GM21390 (cell line): ENCODE measurements at regions not wholly inside any gene's neighbourhood (a gene's known extent, or its start where the extent isn't known, plus 50 kb on each side); places are given as distances from the start of the nearest gene placed in this dataset.

Experiments used
- ATAC-seq: cut with Tn5 transposase; IDR thresholded peaks from one replicate; pipeline ENCODE4 v1.9.1; 2021; ENCODE audit not compliant: unreplicated experiment

- ATAC-seq, result no peak
Observed at GRCh38 chr6:168837254-168838036, 396.5 kb downstream of the SMOC2 start.

DNA sequence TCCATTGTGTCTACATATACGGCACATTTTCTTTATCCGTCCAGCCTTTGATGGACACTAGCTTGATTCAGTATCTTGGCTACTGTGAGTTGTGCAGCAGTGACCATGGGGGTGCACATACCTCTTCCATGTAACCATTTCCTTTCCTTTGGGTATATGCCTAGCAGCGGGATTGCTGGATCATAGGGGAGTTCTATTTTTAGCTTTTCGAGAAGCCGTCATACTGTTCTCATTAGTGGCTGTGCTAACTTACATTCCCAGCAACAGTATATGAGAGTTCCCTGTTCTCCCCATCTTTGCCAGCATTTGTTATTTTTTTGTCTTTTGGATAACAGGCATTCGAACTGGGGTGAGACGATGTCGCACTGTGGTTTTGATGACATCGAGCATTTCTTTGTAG lies 395.0 kb downstream of the SMOC2 start:
- ATAC-seq, result no peak

GRCh38 chr6:168834801-168835200 lies 393.8 kb downstream of the SMOC2 start:
- ATAC-seq, result no peak

DNA sequence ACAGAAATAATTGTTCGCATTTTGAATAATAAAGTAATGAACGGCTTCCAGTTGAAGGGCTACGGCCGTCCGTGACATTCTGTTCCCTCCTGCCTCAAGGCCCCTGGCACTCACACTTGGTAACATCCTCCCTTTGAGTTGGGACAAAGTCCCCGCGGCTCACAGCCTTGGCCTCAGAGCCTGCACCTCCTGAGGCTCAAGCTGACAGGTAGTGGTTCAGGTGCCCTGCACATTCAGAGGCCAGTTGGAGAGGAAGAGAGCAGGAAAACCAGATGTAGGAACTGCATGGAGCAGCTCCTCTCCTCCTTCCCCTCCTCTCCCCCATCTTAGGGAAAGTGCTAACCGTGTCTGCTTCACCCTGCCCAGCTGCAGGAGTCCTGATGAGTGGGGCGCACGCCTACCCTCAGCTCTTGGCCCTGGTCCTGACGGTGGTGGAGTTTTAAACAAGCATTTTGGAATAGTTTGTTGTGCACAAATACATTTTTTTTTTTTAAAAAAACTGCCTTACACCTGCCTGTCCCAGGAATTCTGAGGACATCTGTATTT lies 393.1 kb downstream of the SMOC2 start:
- no peak for ATAC-seq

- no peak for ATAC-seq
Observed at GRCh38 chr6:168828800-168829199, 387.8 kb downstream of the SMOC2 start.

GRCh38 chr6:168828035-168828434 lies 387.1 kb downstream of the SMOC2 start:
- ATAC-seq, result no peak

DNA sequence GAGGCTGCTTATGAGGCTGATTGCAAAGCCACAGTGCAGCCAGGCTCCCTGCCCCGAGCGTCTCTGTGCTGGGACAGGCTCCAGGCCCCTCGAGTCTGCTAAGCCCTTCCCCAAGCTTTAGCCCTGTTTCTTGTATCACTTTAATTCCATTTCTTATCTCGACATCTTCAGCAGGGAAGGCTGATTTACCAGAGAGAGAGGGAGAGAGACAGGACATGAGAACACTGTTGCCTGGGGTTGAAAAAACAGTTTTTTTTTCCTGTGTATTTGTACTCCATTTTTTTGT lies 386.5 kb downstream of the SMOC2 start:
- ATAC-seq, result no peak

DNA sequence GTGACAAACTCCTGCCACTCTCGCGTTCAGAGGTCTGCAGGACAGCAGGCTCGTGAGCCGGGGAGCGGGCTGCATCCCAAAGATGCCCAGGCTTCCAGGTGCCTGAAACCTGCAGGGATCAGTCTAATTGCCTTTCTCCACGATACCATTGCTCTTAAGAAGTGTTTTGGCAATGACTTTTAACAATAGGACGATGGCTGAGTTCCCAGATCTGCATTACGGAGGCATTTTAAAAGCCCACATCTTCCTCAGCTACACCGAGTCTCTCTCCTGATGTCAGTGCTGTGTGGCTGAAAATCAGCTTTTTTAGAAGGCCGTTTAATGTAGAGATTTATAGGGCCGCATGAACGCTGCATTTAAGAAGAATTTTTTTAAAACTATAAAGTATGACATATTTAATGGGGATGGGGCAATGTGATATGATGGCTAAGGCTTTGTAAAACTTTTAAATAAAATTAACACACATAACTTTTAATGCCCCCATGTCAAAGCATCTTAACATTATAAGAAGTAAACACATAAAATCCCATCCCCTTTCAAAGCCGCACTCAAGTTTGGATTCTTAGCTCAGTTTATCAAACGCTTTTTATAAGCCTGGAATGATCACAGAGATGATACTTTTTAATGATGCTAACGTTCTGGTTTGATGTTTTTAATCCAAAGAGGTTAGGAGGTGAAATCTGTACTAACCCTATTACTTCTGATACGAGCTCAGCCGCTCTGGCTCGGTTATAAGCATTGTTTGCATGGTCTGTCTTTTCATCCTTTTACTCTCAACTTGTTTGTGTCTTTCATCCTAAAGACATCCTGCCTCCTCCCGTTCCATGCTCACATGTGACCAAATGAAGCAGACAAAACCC lies 386.0 kb downstream of the SMOC2 start:
- ATAC-seq, result no peak

- ATAC-seq, result no peak
Observed at GRCh38 chr6:168826078-168826390, 385.1 kb downstream of the SMOC2 start.

GRCh38 chr6:168825226-168826077 lies 384.5 kb downstream of the SMOC2 start:
- ATAC-seq, result no peak

GRCh38 chr6:168823397-168824212 lies 382.6 kb downstream of the SMOC2 start:
- no peak for ATAC-seq

GRCh38 chr6:168822376-168822775 lies 381.4 kb downstream of the SMOC2 start:
- no peak for ATAC-seq

- no peak for ATAC-seq
Observed at GRCh38 chr6:168819546-168819945, 378.6 kb downstream of the SMOC2 start.

- no peak for ATAC-seq
Observed at GRCh38 chr6:168817558-168818159, 376.7 kb downstream of the SMOC2 start.

DNA sequence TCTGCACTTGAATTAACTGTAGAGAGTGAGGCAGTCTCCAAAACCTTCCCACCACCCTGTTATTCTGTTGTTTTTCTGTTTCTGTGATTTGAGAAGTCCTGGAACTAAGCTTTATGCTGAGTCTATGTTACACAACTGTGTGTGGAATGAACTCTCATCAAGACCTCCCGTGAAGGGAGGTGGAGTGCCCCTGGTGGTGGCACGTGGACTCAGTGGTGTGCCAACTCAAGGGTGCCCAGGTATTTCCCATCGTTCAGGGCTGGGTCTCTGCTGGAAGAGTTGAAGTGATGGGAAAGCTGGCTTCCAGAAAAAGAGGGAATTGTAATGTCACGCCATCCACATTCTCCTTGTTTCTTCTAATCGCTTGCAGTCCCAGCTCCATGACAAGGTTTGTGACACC lies 374.2 kb downstream of the SMOC2 start:
- ATAC-seq, result no peak

DNA sequence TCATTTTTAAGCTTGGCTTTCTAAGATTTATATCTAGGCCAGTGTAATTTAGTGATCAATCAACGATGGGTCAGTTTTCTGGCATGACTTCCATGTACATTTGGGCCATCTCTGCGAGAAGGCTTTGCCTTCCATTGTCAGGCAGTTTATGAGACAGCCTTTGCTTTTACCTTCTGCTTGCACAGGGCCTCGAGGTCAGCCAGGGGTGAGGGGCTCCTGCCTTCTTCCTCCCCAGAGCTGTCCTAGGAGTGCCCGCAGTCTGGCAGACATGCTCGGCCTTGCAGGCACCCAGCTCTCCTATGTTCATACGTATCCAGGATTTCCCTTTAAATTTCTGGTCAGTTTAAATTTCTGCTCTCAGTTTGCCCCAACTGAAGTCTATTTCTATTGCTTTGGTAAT lies 367.2 kb downstream of the SMOC2 start:
- no peak for ATAC-seq

GRCh38 chr6:168804331-168804730 lies 363.3 kb downstream of the SMOC2 start:
- ATAC-seq, result no peak

GRCh38 chr6:168803874-168804273 lies 362.9 kb downstream of the SMOC2 start:
- ATAC-seq, result no peak

DNA sequence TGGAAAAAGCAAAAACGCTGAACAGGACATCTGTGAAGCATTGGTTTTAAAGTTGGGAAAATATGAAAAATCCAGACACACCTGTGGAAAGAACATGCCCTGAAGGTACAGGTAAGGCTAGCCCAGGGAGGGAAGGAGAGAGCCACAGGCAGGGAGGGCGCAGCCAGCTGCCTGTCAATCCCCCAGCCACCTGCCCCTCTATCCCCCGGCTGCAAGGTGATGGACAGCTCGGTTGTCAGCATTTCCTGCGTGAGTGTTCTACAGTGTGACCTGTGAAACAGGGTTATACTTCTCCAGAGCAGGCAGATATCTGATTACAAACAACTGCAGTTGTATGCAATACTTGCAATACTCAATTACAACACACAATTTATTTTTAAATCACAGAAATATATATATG lies 358.1 kb downstream of the SMOC2 start:
- ATAC-seq, result no peak

GRCh38 chr6:168796106-168796505 lies 355.1 kb downstream of the SMOC2 start:
- no peak for ATAC-seq
